Activated naive CD8-positive, alpha-beta T cell treated with anti-CD3 and anti-CD28 coated beads, Interleukin-2, amount 10 ng/mL, durations not matched to agents 7 days and 5 days (primary cell): ENCODE measurements at regions not wholly inside any gene's neighbourhood (a gene's known extent, or its start where the extent isn't known, plus 50 kb on each side); places are given as distances from the start of the nearest gene placed in this dataset.

Experiments used
- ATAC-seq: fragments of 150-1000 bp; cut with Tn5 transposase; one replicate; pipeline ENCODE4 v1.10.0; 2021; ENCODE audit warnings: low read depth, moderate library complexity
- POLR2A ChIA-PET: fragments of 350-600 bp; sonication (Branson Sonifier 250); formaldehyde crosslinking; loops from one replicate; lab custom pipeline; 2021; ENCODE audit warnings: antibody characterized with exemption; lab: Charles Lee
- DNase-seq: peaks from one replicate; pipeline ENCODE4 v3.0.0; 2021
- H3K27ac Mint-ChIP-seq: one replicate; pipeline ENCODE4 v1.8.0; 2022; ENCODE audit warnings: mild to moderate bottlenecking, mixed read lengths
- H3K27me3 Mint-ChIP-seq: one replicate; pipeline ENCODE4 v1.8.0; 2022; ENCODE audit warnings: mild to moderate bottlenecking, moderate library complexity, mixed read lengths
- H3K36me3 Mint-ChIP-seq: one replicate; pipeline ENCODE4 v1.8.0; 2021; ENCODE audit warnings: mild to moderate bottlenecking, mixed read lengths
- H3K4me1 Mint-ChIP-seq: one replicate; pipeline ENCODE4 v1.8.0; 2021; ENCODE audit warnings: mixed read lengths
- H3K4me3 Mint-ChIP-seq: one replicate; pipeline ENCODE4 v1.8.0; 2022; ENCODE audit warnings: mild to moderate bottlenecking, moderate library complexity, mixed read lengths
- H3K9me3 Mint-ChIP-seq: one replicate; pipeline ENCODE4 v1.8.0; 2021; ENCODE audit warnings: mixed read lengths

DNA sequence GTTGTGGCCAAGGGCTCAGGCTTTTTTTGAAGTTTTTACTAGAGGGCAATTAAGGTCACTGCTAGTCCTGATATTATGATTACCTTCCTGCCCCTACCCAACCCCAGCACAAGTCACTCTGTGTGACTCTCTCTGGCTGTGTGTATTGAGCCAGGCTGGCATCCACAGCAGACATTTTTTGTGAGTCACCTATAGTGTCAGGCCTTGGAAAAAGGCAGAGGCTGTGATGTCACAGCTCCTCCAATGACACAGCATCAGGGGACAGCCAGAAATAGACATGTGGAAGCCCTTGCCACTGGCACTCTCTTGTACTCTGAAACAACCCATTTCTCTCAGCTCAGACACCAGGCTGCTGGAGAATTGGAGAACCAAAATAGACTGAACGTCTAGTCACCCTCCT is 145.4 kb downstream of the NMUR2 start:
- Mint-ChIP-seq H3K4me1 (no peaks in the 10 kb centered on the region), H3K9me3 (no peaks in the 10 kb centered on the region), H3K36me3 (no peaks in the 10 kb centered on the region), H3K4me3 (no peak overlapping the region), H3K27ac (no peak overlapping the region), H3K27me3 (no peaks in the 10 kb centered on the region)
- POLR2A ChIA-PET: no interaction called here
- no peak for ATAC-seq
- no peak for DNase-seq

DNA sequence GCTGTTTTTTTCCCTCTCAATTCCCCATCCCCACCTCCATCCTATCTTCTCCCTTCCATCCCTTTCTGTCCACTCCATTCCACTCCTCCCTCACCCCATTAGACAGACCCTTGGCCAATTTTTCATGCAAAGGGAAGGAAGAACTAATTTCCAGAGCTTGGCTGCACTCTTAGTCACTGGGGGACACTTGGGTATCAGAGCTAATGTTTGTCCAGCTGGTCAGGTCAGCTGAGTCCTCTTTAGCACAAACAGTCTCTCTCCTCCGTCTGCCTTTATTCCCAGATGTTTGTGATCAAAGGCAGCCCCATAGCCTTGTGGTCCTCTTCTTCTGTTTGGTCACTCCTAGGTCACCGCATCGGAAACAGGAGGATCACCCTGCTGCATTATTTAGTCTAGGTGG is 148.5 kb downstream of the NMUR2 start:
- no peak overlapping the region for H3K27ac Mint-ChIP-seq
- no peaks in the 10 kb centered on the region for H3K27me3 Mint-ChIP-seq
- no peak overlapping the region for H3K4me3 Mint-ChIP-seq
- no peaks in the 10 kb centered on the region for H3K9me3 Mint-ChIP-seq
- DNase-seq (no peak), ATAC-seq (no peak)
- no peaks in the 10 kb centered on the region for H3K36me3 Mint-ChIP-seq
- no peaks in the 10 kb centered on the region for H3K4me1 Mint-ChIP-seq
- POLR2A ChIA-PET: no interaction called here

DNA sequence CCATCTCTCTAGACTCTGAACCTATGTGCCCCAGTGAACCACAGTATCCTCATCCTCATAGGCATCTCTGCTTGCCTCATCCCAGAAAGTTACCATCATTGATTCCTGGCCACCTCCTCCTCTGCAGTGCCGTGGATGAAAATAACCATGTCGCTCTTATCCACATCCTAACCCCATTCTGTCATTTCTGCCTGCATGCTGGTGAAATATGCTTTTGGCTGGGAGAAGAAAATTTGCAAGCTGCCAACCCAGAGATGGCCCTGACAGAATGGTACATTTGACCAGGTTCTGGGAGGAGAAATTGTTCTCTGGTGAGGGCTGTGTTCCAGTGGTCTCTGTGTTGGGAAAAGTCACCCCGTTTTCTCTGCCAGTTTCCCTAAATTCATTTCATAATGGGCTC is 149.7 kb downstream of the NMUR2 start:
- H3K27ac Mint-ChIP-seq: no peak overlapping the region
- DNase-seq: no peak
- H3K9me3 Mint-ChIP-seq: no peaks in the 10 kb centered on the region
- H3K4me1 Mint-ChIP-seq: no peaks in the 10 kb centered on the region
- no peak for ATAC-seq
- H3K36me3 Mint-ChIP-seq: no peaks in the 10 kb centered on the region
- POLR2A ChIA-PET: no interaction called here
- no peak overlapping the region for H3K4me3 Mint-ChIP-seq
- H3K27me3 Mint-ChIP-seq: no peaks in the 10 kb centered on the region

DNA sequence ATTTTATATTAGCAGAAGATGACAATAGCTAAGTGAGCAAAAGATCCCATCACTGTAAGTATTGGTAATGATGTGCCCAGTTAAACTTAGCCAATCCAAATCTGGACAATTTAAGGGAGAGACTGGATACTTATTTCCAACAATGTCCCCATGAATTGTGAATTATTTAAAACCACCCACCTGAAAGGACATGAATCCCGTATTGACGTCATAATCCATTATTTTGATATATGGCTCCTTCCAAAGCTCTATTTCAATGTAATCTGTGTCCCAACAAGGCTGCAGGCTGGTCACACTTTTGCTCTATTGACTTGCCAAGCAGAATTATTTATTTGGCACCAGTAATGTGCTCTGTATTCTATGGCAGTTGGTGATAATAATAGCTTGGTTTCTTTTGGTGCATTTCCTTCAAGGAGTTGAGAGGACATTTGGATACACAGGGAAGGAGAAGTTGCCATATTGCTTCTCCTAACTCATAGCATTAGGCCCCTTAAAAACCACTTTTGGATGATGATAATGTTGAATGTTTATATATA is 157.2 kb downstream of the NMUR2 start:
- no peaks in the 10 kb centered on the region for H3K36me3 Mint-ChIP-seq
- H3K9me3 Mint-ChIP-seq: no peaks in the 10 kb centered on the region
- ATAC-seq: no peak
- H3K4me3 Mint-ChIP-seq: no peak overlapping the region
- no peak for DNase-seq
- no peaks in the 10 kb centered on the region for H3K27me3 Mint-ChIP-seq
- H3K27ac Mint-ChIP-seq: no peak overlapping the region
- no peaks in the 10 kb centered on the region for H3K4me1 Mint-ChIP-seq
- POLR2A ChIA-PET: no interaction called here

DNA sequence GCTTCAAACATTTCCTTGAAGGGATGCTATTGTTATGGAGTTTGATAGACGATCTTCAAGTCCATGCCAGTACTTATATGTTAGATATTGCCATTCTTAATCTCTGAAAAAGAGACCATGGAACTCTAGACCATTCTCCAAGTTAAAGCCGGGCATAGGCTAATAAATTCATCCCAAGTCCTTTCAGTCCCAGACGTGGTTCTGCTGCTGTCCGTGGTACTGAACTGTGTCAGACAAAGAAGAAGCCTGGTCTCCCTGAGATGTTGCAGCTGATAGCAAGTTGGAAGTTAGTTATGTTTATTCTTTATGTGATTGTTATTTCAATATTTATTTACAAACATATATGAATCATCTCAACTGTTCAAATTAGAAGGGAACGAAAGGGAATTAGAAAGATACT is 158.7 kb downstream of the NMUR2 start:
- Mint-ChIP-seq H3K4me3 (no peak overlapping the region), H3K9me3 (no peaks in the 10 kb centered on the region), H3K4me1 (no peaks in the 10 kb centered on the region), H3K27ac (no peak overlapping the region), H3K36me3 (no peaks in the 10 kb centered on the region), H3K27me3 (no peaks in the 10 kb centered on the region)
- POLR2A ChIA-PET: no interaction called here
- DNase-seq (no peak), ATAC-seq (no peak)

DNA sequence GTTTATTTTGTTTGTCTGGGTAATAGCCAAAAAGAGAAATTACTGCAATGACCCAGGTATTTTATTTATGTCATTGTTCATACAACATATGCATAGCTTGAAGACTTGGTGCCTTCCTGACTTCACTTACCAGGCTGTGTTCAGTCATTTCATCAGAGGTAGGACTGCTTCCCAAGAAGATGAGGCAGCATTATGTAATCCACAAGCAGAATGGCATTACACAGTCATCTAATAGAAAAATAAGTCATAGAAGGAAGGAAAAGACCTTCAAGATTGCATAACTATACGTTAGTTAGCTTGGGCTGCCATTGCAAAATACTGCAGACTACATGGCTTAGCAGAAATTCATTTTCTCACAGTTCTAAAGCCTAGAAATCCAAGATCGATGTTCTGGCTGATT is 167.5 kb downstream of the NMUR2 start:
- no peaks in the 10 kb centered on the region for H3K9me3 Mint-ChIP-seq
- no peaks in the 10 kb centered on the region for H3K36me3 Mint-ChIP-seq
- ATAC-seq (no peak), DNase-seq (no peak)
- no peak overlapping the region for H3K4me3 Mint-ChIP-seq
- H3K27ac Mint-ChIP-seq: no peak overlapping the region
- H3K27me3 Mint-ChIP-seq: no peaks in the 10 kb centered on the region
- H3K4me1 Mint-ChIP-seq: no peaks in the 10 kb centered on the region
- POLR2A ChIA-PET: no interaction called here

DNA sequence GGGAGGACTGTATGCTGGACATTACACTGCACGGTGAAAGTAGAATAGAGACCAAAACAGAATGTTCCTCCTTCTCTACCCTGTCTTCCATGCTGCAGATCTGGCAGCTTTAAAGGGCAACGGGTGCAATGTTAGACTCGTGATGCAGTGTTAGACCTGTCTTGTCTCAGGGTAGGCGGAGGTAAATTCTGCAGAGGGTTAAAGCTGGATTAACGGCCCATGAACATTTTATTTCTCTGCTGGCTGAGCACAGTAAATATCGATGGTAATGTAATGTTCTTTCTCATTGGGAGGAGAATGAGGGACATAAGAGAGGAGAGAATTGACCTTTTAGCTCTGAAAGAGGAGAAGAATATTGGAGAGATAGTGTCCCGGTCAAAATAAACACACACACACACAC is 178.9 kb downstream of the NMUR2 start:
- no peaks in the 10 kb centered on the region for H3K27me3 Mint-ChIP-seq
- H3K27ac Mint-ChIP-seq: no peak overlapping the region
- no peaks in the 10 kb centered on the region for H3K4me1 Mint-ChIP-seq
- DNase-seq: no peak
- peaks cover 2% of the 10 kb centered on the region for H3K9me3 Mint-ChIP-seq
- no peak overlapping the region for H3K4me3 Mint-ChIP-seq
- no peak for ATAC-seq
- POLR2A ChIA-PET: no interaction called here
- no peaks in the 10 kb centered on the region for H3K36me3 Mint-ChIP-seq

DNA sequence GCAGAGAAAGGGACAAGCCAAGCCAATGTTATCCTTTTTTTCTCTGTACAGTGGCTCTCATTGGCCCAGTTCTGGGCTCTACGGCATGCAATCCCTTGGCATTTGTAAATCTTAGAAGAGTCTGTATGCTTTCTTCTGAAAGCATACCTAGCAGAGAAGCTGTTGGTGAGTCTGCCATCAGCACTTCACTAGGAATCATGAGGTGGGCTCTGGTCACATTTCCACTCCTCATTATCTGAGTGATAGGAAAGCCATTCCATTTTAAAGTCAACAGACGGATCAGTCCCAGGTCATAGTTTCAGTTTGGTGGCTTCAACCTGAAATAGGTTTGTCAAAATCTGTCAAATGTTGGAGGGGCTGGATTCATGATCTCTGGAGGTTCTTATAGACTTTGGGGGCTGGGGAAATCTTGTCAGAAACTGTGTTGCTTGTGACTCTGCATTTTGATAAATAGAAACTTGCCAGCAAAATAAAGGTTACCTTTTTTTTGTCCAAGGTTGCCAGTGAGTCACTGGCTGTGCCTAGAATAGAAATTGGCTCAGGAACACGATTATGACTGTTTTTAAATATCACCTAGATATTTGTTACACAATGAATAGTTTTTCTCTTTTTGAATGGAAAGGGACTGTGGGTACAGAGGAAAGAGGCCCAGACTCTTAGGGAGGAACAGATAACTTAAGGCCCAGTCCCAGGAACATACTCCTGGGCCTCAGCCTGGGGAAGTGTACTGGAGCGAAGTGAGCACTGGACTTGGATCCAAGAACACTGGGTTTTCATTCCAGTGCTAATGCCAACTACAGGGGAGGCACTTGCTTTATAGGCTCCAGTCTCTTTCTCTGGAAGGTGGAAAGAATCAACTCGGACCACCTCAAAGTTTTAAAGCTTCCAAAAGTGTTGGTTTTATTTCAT is 183.1 kb downstream of the NMUR2 start:
- POLR2A ChIA-PET: no interaction called here
- Mint-ChIP-seq H3K27me3 (no peaks in the 10 kb centered on the region), H3K27ac (no peak overlapping the region), H3K36me3 (no peaks in the 10 kb centered on the region), H3K4me1 (no peaks in the 10 kb centered on the region), H3K4me3 (no peak overlapping the region), H3K9me3 (peaks cover 3% of the 10 kb centered on the region)
- ATAC-seq (no peak), DNase-seq (no peak)

DNA sequence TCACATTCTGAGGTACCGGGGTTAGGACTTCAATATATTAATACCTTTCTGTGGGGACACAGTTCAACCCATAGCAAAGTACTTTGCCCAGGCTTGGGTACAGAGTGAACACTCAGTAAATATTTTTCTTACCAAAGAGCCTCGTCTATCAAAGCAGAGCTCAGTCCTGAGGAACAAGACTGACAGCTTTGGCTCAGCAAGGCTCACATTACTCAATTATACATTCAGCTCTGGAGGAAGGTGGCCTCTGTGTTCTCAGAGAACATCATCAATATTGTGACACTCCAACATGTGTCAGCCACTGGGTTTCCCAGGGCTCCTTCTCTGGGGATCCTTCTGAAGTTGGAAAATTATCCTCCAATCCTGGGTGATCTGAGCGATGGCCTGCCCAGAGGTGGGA is 186.4 kb downstream of the NMUR2 start:
- Mint-ChIP-seq H3K27ac (no peak overlapping the region), H3K4me1 (no peaks in the 10 kb centered on the region), H3K27me3 (no peaks in the 10 kb centered on the region), H3K4me3 (no peak overlapping the region), H3K9me3 (peaks cover 4% of the 10 kb centered on the region), H3K36me3 (no peaks in the 10 kb centered on the region)
- DNase-seq (no peak), ATAC-seq (no peak)
- POLR2A ChIA-PET: no interaction called here

DNA sequence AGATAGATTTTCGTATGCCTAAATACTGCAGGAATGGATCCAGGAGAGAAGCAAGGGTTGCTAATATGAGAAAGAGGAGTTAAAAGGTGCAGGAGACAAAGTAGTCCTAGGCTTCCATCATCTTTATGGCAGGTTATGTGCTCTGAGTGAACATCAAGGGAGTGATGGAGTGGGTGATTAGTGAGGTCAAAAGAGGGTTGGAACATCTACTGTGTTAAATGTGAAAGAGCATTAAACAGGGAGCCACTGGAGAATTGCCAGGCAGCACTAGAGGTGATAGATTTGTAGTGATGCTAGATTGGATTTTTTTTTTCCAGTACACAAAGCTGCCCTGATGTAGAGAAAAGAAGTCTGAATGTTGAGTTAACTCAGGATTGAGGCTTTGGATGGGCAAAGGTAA is 199.3 kb downstream of the NMUR2 start:
- ATAC-seq (no peak), DNase-seq (no peak)
- no peak overlapping the region for H3K27ac Mint-ChIP-seq
- no peaks in the 10 kb centered on the region for H3K4me1 Mint-ChIP-seq
- H3K36me3 Mint-ChIP-seq: no peaks in the 10 kb centered on the region
- no peaks in the 10 kb centered on the region for H3K27me3 Mint-ChIP-seq
- POLR2A ChIA-PET: no interaction called here
- no peak overlapping the region for H3K4me3 Mint-ChIP-seq
- no peaks in the 10 kb centered on the region for H3K9me3 Mint-ChIP-seq

DNA sequence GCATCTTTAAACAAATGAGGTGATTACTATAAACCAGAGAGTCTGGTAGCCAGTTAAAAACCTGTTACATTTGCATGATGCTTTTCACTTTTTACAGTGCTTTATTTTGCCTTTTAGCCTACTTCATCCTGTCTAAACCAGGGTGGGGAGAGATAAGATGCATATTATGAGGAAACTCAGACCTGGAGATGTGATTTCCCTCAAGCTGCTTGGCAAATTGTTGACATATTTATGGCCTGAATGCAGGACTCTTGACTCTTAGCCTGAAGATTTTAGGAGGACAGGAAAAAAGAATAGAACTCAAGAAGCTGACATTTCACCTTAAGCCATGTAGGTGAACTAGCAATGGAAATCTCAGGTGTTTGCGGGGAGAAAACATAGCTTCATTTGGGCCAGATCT is 202.8 kb downstream of the NMUR2 start:
- H3K27ac Mint-ChIP-seq: no peak overlapping the region
- H3K27me3 Mint-ChIP-seq: no peaks in the 10 kb centered on the region
- H3K4me3 Mint-ChIP-seq: no peak overlapping the region
- ATAC-seq (no peak), DNase-seq (no peak)
- H3K36me3 Mint-ChIP-seq: no peaks in the 10 kb centered on the region
- no peaks in the 10 kb centered on the region for H3K4me1 Mint-ChIP-seq
- POLR2A ChIA-PET: no interaction called here
- no peaks in the 10 kb centered on the region for H3K9me3 Mint-ChIP-seq

DNA sequence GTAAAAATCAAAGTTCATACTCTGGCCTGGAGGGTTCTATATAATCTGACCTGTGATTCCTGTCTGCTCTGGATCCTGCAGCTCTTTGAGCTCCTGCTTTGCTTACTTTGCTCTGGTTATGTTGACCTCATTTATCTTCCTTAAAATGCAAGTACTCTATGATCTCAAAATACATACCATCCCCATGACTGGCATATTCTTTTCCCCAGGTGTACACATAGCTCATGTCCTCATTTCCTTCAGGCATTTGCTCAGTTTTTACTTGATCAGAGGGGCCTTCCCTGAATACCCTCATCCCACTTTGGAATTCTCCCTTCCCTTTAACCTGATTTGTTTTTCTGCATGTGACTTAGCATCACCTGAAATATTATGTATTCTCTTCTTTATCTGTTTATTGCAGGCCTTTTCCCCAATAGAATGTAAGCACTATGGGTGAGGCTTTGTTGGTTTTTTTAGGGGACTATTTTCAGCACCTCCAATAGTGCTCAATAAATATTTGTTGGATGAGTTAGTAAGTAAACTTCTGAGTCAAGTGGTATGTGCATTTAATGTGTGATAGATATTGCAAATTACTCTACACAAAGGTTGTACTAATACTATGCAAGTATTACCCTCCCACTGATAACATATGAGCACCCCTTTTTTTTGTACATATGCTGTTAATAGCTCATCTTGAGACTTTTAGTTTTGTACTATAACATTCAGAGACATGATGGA is 211.5 kb downstream of the NMUR2 start:
- Mint-ChIP-seq H3K4me3 (no peak overlapping the region), H3K36me3 (no peaks in the 10 kb centered on the region), H3K4me1 (no peaks in the 10 kb centered on the region), H3K27ac (no peak overlapping the region), H3K9me3 (peaks cover 3% of the 10 kb centered on the region), H3K27me3 (no peaks in the 10 kb centered on the region)
- POLR2A ChIA-PET: no interaction called here
- DNase-seq: no peak
- ATAC-seq: no peak

DNA sequence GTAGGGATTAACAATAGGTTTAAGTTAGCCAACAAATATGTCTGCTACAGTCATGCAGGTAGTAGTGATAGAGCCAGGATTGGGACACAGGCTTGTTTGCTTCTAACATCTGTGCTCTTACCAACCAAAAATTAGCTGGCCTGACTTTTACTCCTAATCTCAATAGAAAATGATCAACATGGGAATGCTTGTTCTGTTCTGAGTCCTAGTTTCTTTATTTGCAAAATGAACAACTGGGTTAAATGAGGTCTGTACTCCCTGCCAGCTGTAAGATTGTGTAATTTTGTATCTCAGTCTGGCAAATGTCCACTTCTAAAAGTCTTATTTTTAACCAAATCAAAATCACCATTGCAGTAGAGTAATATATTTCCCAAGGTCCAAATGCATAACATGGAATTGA is 216.8 kb downstream of the NMUR2 start:
- Mint-ChIP-seq H3K27me3 (no peaks in the 10 kb centered on the region), H3K4me1 (no peaks in the 10 kb centered on the region), H3K4me3 (no peak overlapping the region), H3K27ac (no peak overlapping the region), H3K9me3 (peaks cover 3% of the 10 kb centered on the region), H3K36me3 (no peaks in the 10 kb centered on the region)
- POLR2A ChIA-PET: no interaction called here
- ATAC-seq (no peak), DNase-seq (no peak)

DNA sequence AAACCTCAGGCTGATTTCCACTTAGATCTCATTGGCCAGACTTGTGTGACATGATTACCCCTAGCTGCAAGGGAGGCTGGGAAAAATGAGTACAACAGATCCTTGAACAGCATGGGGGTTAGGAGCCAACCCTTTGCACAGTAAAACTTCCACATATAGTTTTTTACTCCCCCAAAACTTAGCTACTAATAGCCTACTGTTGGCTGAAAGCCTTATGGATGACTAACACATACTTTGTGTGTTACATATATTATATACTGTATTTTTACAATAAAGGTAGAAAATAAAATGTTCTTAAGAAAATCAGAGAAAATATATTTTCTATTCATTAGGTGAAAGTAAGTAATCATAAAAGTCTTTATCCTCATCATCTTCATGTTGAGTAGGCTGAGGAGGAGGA is 217.4 kb downstream of the NMUR2 start:
- POLR2A ChIA-PET: no interaction called here

More for the DNA sequence above, 217.4 kb downstream of the NMUR2 start:
- DNase-seq (no peak), ATAC-seq (no peak)
- no peak overlapping the region for H3K27ac Mint-ChIP-seq
- H3K4me3 Mint-ChIP-seq: no peak overlapping the region
- H3K27me3 Mint-ChIP-seq: no peaks in the 10 kb centered on the region
- no peaks in the 10 kb centered on the region for H3K9me3 Mint-ChIP-seq
- H3K4me1 Mint-ChIP-seq: no peaks in the 10 kb centered on the region
- no peaks in the 10 kb centered on the region for H3K36me3 Mint-ChIP-seq
